Erythroblast (primary cell): ENCODE measurements at regions not wholly inside any gene's neighbourhood (a gene's known extent, or its start where the extent isn't known, plus 50 kb on each side); places are given as distances from the start of the nearest gene placed in this dataset.

Source experiments
- GATA1 ChIP-seq: IDR thresholded peaks from 2 replicates; pipeline ENCODE4 v1.6.1; 2011; ENCODE audit warnings: low read depth, mild to moderate bottlenecking, control low read depth, low read length, moderate library complexity
- POLR2A ChIP-seq: IDR thresholded peaks from 2 replicates; pipeline ENCODE4 v1.6.1; 2011; ENCODE audit warnings: mild to moderate bottlenecking, low read length

GRCh38 chr7:21113609-21114415 lies 314.1 kb upstream of the SP4 start:
- TF ChIP-seq POLR2A (no peak), GATA1 (no peak)
